Adrenal gland (tissue), 9 donors: ENCODE measurements at regions not wholly inside any gene's neighbourhood (a gene's known extent, or its start where the extent isn't known, plus 50 kb on each side); places are given as distances from the start of the nearest gene placed in this dataset.

Source experiments
- DNase-seq, 7 donors: peaks; one replicate each; pipeline ENCODE4 v3.0.0-alpha.2; 2019 to 2020
- H3K27ac ChIP-seq, 5 donors: fragments of 200-600 bp; sonication (generic) in 4 of 5; 1 replicate in 3 of 5; 2 replicates in 2 of 5; pipeline versions ENCODE4 v1.5.1 to v1.8.0; 2016 to 2020; ENCODE audit warnings: mild to moderate bottlenecking in 1 of 5
- H3K27me3 ChIP-seq: fragments of 200-600 bp; 2 replicates; pipeline ENCODE4 v1.8.0; 2021
- H3K36me3 ChIP-seq, 2 donors: fragments of 200-600 bp; replicated peaks in 1 of 2; 1 replicate in 1 of 2; 2 replicates in 1 of 2; pipeline versions ENCODE4 v1.5.1 to v1.8.0; 2018 to 2022
- H3K4me1 ChIP-seq, 2 donors: fragments of 200-600 bp; replicated peaks in 1 of 2; 1 replicate in 1 of 2; 2 replicates in 1 of 2; pipeline versions ENCODE4 v1.5.1 to v1.8.0; 2018 to 2021
- H3K4me3 ChIP-seq, 4 donors: fragments of 200-600 bp; sonication (generic) in 3 of 4; one replicate each; pipeline ENCODE4 v1.5.1; 2016 to 2018
- H3K9me3 ChIP-seq, 3 donors: fragments of 200-600 bp; sonication (generic) in 1 of 3; replicated peaks in 1 of 3; 1 replicate in 2 of 3; 2 replicates in 1 of 3; pipeline versions ENCODE4 v1.5.1 to v1.8.0; 2016 to 2021
- CTCF ChIP-seq, 6 experiments: fragments of 450-650 bp in 4 of 6; fragments of 200-600 bp in 2 of 6; sonication (generic) in 1 of 6; IDR thresholded peaks; 1 replicate in 5 of 6; 2 replicates in 1 of 6; pipeline versions ENCODE4 v1.5.1 to v1.8.0; 2016 to 2021; ENCODE audit warnings: antibody characterized with exemption in 6 of 6, mild to moderate bottlenecking in 2 of 6, moderate library complexity in 1 of 6
- POLR2A ChIP-seq, 2 donors: fragments of 450-650 bp; IDR thresholded peaks; one replicate each; pipeline ENCODE4 v1.6.1; 2017; ENCODE audit warnings: antibody characterized with exemption in 2 of 2, mild to moderate bottlenecking in 2 of 2, moderate library complexity in 1 of 2
- WGBS, 4 donors: extraction: QIAGEN DNeasy Blood & Tissue Kit in 2 of 4; methylation state at CpG; one replicate each; pipeline versions ENCODE4 v1.1.5 to v1.1.7; 2013 to 2017; 5-methylcytosine and 5-hydroxymethylcytosine counted together
- intact Hi-C, 2 donors: fragments of 100-400 bp; cut with DNase I; formaldehyde crosslinking; loops; one replicate each; pipeline versions ENCODE4 v1.14.1 to v1.15.0; 2022 to 2023
- donor health status: healthy with polysubstance abuse.
- donor health status: Bipolar disorder and iron deficiency.
- donor health status: DM: yes; HTN: yes; CAD: no.
- donor health status: DM: no; HTN: no; CAD: no.
- donor health status: DM: no; HTN: no; CAD: no.

- H3K9me3 ChIP-seq, result no peaks in the 10 kb centered on the region
These were observed 625.8 kb upstream of the BCHE start for GRCh38 chr3:166462891-166463470.

GRCh38 chr3:166461626-166462025, 624.4 kb upstream of the BCHE start:
- Histone ChIP-seq H3K4me1 (no peaks in the 10 kb centered on the region), H3K27me3 (no peaks in the 10 kb centered on the region), H3K4me3 (no peak overlapping the region), H3K27ac (no peak overlapping the region), H3K9me3 (no peaks in the 10 kb centered on the region), H3K36me3 (no peaks in the 10 kb centered on the region)
- TF ChIP-seq POLR2A (IDR thresholded peaks at IDR 0.05) (no peak), CTCF (IDR thresholded peaks at IDR 0.05) (no peak)
- DNase-seq, result no peak
- WGBS, 4 donors, result 68 to 74% (median 72%) methylated on average over 2 of the region's 2 CpGs
- intact Hi-C loops, result no loop called here

More at GRCh38 chr3:166462891-166463470, 625.8 kb upstream of the BCHE start:
- Histone ChIP-seq H3K4me3 (no peak overlapping the region), H3K27ac (no peak overlapping the region), H3K4me1 (no peaks in the 10 kb centered on the region), H3K36me3 (no peaks in the 10 kb centered on the region), H3K27me3 (no peaks in the 10 kb centered on the region)
- intact Hi-C loops, result no loop called here
- WGBS, 4 donors, result 76 to 83% (median 81%) methylated on average over 2 of the region's 2 CpGs
- DNase-seq, result no peak
- TF ChIP-seq POLR2A (IDR thresholded peaks at IDR 0.05) (no peak), CTCF (IDR thresholded peaks at IDR 0.05) (no peak)

GRCh38 chr3:166457382-166457781, 620.2 kb upstream of the BCHE start:
- H3K4me3 ChIP-seq, result no peak overlapping the region
- DNase-seq, result no peak
- H3K36me3 ChIP-seq, result no peaks in the 10 kb centered on the region
- 77 to 88% (median 81%) methylated on average over 3 of the region's 3 CpGs for WGBS, 4 donors
- TF ChIP-seq POLR2A (IDR thresholded peaks at IDR 0.05), result no peak
- TF ChIP-seq CTCF (IDR thresholded peaks at IDR 0.05), result no peak
- intact Hi-C loops, result no loop called here
- H3K4me1 ChIP-seq, result no peaks in the 10 kb centered on the region
- H3K27me3 ChIP-seq, result no peaks in the 10 kb centered on the region
- H3K27ac ChIP-seq, result no peak overlapping the region
- H3K9me3 ChIP-seq, result no peaks in the 10 kb centered on the region

GRCh38 chr3:166456286-166456685, 619.1 kb upstream of the BCHE start:
- Histone ChIP-seq H3K4me1 (no peaks in the 10 kb centered on the region), H3K4me3 (no peak overlapping the region), H3K27me3 (no peaks in the 10 kb centered on the region), H3K36me3 (no peaks in the 10 kb centered on the region), H3K27ac (no peak overlapping the region), H3K9me3 (no peaks in the 10 kb centered on the region)
- TF ChIP-seq CTCF (IDR thresholded peaks at IDR 0.05) (no peak), POLR2A (IDR thresholded peaks at IDR 0.05) (no peak)
- whole genome bisulfite sequencing, 4 donors, result 39 to 62% (median 51%) methylated on average over 3 of the region's 3 CpGs
- DNase-seq, result no peak
- intact Hi-C loops, result no loop called here
